Stimulated activated CD8-positive, alpha-beta memory T cell treated with anti-CD3 and anti-CD28 coated beads, Interleukin-12 subunit alpha, Interleukin-12 subunit beta, amount 100 ng/mL, for 24 hours (primary cell): ENCODE measurements at regions not wholly inside any gene's neighbourhood (a gene's known extent, or its start where the extent isn't known, plus 50 kb on each side); places are given as distances from the start of the nearest gene placed in this dataset.
"Not testable (repeated sequence)": the region's sequence is repeated elsewhere in the genome, so short reads cannot be mapped to it uniquely, and the experiment has no call there.

ENCODE experiments used
- DNase-seq: peaks from one replicate; pipeline ENCODE4 v3.0.0-alpha.2; 2020; ENCODE audit errors: extremely low read depth

DNA sequence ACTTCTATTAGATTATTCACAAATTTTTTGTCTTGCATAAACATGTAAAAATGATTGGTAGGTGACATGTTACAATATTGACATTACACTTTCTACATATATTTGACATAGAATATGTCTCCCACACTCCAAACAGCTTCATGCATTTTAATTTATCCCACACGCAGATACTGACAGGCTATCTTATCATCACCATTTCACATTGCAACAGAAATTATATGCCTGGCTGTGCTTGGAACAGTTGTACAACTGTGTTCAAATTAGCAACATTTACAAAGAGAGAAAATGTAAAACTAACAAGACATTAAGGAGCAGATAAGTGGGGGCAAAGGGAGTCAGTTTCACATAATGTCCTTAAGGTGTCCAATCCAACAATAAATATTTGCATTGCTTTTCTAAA is 1208.5 kb downstream of the NSUN3 start:
- DNase-seq: no peak

GRCh38 chr3:95272166-95272565 is 1209.3 kb downstream of the NSUN3 start:
- DNase-seq: no peak

GRCh38 chr3:95272781-95273180 is 1209.9 kb downstream of the NSUN3 start:
- DNase-seq: no peak

DNA sequence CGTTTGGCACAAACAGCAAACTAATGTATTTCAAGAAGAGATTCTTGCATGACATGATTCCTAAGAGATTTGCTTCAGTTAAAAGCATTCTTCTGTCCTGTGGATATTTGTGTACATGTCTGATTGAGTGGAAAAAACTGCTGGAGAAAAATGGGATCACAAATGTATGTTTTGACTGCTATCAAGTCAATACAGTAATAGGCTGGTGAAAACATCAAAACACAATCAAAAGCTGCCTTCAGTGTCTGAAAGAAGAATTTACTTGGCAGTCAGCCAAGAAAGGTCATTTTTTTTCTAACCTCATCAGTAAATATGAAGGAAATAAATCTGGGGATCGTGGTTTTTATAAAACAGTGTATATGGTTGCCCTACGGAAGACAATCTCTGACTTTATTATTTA is 1214.8 kb downstream of the NSUN3 start:
- no peak for DNase-seq

GRCh38 chr3:95280711-95281352 is 1218.0 kb downstream of the NSUN3 start:
- DNase-seq: no peak

- DNase-seq: no peak
Measured at GRCh38 chr3:95289295-95289694, 1226.4 kb downstream of the NSUN3 start.

GRCh38 chr3:95297581-95297980 is 1234.7 kb downstream of the NSUN3 start:
- no peak for DNase-seq

DNA sequence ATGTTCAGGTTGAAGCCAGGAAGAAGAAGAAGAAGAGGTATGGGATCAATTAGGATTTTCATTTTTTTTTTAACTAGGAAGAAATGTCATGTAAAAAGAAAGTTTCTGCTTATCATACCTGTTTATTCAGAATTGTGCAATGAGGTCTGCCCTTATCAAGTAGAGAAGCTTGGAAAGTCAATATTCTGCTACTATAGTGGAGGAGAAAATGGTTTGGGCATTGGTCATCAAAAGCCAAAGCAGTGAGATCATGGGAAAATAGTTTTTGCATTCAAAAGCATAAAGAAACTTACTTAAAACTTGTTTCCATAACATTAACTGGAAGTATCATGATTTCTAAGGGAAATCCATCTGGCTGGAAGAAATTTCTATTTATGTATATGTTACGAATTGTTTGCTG is 1239.2 kb downstream of the NSUN3 start:
- DNase-seq: no peak

GRCh38 chr3:95310560-95310959 is 1247.7 kb downstream of the NSUN3 start:
- no peak for DNase-seq

GRCh38 chr3:95311272-95311671 is 1248.4 kb downstream of the NSUN3 start:
- no peak for DNase-seq

- no peak for DNase-seq
Measured at GRCh38 chr3:95312650-95313049, 1249.8 kb downstream of the NSUN3 start.

GRCh38 chr3:95319921-95320494 is 1257.1 kb downstream of the NSUN3 start:
- no peak for DNase-seq

- DNase-seq: no peak
Measured at GRCh38 chr3:95327478-95327877, 1264.6 kb downstream of the NSUN3 start.

DNA sequence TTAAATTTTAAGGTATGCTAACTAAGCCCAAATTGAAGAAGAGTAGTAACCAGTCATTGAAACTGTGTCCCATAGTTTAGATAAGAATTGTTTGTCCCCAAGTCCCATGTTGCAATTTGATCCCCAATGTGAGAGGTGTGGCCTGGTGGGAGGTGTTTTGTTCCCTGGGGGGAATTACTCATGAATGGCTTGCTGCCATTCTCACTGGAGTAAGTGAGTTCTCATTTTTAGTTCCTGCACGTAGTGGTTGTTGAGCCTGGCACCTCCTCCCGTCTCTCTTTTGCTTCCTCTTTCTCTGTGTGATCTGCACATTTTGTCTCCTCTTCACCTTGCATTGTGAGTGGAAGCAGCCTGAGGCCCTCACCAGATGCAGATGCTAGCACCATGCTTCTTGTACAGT is 1271.0 kb downstream of the NSUN3 start:
- DNase-seq: no peak

DNA sequence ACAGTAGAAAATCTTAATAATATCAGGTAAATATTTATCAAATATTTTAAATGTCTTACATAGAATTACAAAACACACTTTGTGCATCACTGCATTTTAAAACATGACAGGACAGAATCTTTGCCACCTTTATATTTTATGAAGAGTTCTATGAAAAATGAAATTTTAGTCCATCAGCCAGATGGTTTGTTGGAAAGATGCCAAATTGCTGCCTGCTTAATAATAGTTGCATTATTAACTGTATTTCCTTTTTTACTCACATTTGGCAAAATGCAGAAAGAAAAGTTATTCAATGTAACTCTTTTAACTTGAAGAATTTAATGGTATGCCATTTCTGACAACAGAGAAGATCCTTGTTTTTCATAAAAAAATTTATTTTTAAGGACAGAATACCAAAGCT is 1271.6 kb downstream of the NSUN3 start:
- DNase-seq: no peak

- DNase-seq: no peak
Measured at GRCh38 chr3:95335517-95335916, 1272.7 kb downstream of the NSUN3 start.

- DNase-seq: no peak
Measured at GRCh38 chr3:95338446-95338845, 1275.6 kb downstream of the NSUN3 start.

- no peak for DNase-seq
Measured at GRCh38 chr3:95341314-95341713, 1278.5 kb downstream of the NSUN3 start.

DNA sequence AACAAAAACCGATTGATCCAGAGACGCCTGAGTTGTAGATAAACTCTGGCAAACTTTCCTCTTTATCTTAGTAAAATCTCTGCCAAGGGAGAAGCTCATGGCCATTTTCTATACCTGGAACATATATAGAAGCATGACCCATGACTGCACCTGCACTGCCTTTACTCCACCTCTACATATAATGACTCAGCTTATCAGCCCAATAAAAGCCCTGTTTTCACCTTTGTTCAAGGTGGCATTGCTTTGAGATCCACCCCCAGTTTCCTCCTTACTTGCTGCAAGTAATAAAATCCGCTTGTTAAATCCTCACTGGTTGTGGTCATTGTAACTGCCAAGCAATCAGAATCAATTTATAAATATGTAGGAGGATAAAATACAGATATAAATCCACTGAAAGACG is 1280.4 kb downstream of the NSUN3 start:
- DNase-seq: no peak

GRCh38 chr3:95343767-95344166 is 1280.9 kb downstream of the NSUN3 start:
- DNase-seq: no peak

DNA sequence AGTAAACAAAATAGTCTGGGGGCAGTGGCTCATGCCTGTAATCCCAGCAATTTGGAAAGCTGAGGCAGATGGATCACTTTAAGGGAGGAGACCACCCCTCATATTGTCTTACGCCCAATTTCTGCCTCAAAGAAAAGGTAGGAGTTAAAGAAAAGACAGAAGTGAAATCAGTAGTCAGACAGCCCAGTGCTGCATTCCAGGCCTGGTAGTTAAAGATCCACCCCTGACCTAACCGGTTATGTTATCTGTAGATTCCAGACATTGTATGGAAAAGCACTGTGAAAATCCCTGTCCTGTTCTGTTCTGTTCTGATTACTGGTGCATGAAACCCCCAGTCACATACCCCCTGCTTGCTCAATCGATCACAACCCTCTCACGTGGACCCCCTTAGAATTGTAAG is 1285.1 kb downstream of the NSUN3 start:
- not testable (repeated sequence) for DNase-seq

DNA sequence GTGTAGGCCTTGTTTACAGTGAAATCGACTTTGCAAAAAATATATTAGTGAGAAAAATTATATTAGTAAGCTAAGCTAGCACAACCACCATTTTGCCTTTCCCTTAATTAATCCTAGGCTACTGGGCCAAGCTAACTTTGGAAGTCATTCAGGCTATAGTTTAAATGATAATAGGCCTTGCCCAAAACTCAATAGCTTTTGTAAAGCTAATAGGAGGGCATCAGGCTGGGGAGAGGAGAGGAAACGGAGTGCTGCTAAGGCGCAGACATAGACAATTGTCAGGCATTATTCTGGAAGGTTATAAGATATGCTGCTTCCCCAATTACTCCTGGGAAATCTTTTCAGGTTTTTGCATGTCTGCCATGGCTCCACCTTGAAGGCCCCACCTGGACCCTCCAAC is 1286.0 kb downstream of the NSUN3 start:
- DNase-seq: no peak

- DNase-seq: no peak
Measured at GRCh38 chr3:95350049-95350448, 1287.2 kb downstream of the NSUN3 start.

DNA sequence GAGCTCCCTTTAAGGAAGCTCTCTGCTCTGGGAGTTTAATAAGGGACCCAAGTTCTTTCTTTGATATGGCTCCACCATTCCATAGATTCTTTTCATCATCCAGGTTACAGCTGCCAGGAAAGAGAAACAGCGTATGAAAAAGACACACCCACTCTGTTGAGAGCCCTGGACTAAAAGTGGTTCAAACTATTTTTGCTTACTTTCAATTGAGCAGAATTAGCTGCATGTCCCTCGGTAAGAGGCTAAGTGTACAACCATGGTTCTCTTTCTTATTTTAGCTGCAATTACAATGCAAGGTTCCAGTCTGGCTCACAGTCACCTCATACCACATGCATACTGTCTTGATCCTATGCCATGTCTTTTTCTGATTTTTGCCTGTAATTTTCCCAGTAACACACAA is 1288.3 kb downstream of the NSUN3 start:
- no peak for DNase-seq
